GM12875 (cell line): ENCODE measurements at regions not wholly inside any gene's neighbourhood (a gene's known extent, or its start where the extent isn't known, plus 50 kb on each side); places are given as distances from the start of the nearest gene placed in this dataset.

Experiments
- H3K4me3 ChIP-seq: one replicate; pipeline ENCODE4 v1.5.1; 2011; ENCODE audit warnings: low read depth, low read length, control low read depth
- TF ChIP-seq, protein P1 (sequence below): IDR thresholded peaks from 2 replicates; pipeline ENCODE4 v1.5.1; 2011; ENCODE audit warnings: low read depth, mild to moderate bottlenecking, control low read depth, inconsistent platforms, low read length, moderate library complexity, borderline replicate concordance; ENCODE audit not compliant: insufficient read depth

DNA sequence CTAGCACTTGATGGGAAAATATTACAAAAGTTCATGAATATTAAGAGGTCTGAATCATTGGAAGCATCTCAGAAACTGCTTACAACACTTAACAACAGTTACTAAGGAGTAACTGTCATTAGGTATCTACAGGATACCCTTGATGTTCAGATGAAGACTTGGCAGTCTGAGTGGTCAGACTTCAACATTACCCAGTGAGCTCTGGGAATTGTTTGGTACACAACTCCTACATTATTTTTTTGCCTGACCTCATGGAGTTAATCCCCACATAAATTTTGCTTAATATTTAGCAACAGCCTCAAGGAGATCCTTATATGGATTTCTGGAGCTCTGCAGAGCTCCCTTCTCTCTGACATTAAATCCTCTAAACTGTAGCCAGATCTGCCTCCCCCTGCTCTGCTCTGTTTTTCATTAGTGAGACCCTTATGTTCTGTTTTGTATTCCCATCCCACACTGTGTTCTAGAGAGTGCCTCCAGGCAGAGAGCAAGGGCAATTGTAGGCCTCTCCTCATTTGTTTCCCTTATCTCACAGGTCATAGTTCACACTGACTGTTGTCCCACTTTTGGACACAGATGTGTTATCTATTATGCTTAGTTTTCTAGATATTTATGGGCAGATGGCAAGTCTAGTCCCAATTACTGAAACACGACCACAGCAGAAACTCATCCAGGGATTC lies 368.8 kb downstream of the GASK1B start:
- TF ChIP-seq, protein P1, sequence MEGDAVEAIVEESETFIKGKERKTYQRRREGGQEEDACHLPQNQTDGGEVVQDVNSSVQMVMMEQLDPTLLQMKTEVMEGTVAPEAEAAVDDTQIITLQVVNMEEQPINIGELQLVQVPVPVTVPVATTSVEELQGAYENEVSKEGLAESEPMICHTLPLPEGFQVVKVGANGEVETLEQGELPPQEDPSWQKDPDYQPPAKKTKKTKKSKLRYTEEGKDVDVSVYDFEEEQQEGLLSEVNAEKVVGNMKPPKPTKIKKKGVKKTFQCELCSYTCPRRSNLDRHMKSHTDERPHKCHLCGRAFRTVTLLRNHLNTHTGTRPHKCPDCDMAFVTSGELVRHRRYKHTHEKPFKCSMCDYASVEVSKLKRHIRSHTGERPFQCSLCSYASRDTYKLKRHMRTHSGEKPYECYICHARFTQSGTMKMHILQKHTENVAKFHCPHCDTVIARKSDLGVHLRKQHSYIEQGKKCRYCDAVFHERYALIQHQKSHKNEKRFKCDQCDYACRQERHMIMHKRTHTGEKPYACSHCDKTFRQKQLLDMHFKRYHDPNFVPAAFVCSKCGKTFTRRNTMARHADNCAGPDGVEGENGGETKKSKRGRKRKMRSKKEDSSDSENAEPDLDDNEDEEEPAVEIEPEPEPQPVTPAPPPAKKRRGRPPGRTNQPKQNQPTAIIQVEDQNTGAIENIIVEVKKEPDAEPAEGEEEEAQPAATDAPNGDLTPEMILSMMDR: no peak
- H3K4me3 ChIP-seq: no peak overlapping the region

- no peak overlapping the region for H3K4me3 ChIP-seq
- TF ChIP-seq, protein P1: no peak
Measured at GRCh38 chr4:157803421-157803820, 369.4 kb downstream of the GASK1B start.

DNA sequence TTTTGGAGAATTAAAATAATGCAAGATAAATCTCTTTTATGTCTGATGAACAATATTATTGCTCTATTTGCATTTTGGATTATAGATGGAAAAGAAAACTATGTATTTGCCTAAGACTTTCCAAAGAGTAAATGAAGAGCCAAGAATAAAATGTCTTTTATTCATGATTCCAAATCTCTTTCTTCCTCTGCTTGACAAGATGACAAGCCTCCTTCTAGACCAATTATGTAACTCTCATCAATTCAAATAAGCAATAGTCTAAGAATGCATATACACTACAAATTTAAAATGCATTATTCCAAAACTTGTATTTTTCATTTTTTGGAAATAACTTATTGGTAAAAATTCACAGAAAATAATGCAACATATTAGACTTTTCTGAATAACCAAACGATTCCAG lies 377.3 kb downstream of the GASK1B start:
- no peak overlapping the region for H3K4me3 ChIP-seq
- TF ChIP-seq, protein P1: no peak

GRCh38 chr4:157792716-157793115 lies 380.1 kb downstream of the GASK1B start:
- TF ChIP-seq, protein P1: no peak

GRCh38 chr4:157791236-157791635 lies 381.6 kb downstream of the GASK1B start:
- H3K4me3 ChIP-seq: no peak overlapping the region
- TF ChIP-seq, protein P1: no peak

More at GRCh38 chr4:157792716-157793115, 380.1 kb downstream of the GASK1B start:
- no peak overlapping the region for H3K4me3 ChIP-seq

DNA sequence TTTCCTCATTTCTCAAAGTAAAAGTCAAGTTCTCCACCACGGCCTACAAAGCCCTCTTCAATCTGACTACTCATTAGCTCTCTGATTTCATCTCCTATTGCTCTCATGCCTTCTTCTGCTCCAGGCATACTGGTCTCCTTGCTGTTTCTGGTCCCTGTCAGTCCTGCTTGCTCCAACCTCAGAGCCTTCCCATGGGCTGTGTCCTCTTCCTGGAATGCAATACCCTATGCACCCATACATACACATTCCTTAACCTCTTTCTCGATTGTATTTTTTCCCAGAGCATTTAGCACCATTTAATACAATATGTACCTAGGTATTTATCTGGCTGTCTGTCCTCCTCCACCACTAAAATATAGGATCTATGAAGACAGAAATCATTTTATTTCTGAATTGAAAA lies 385.2 kb downstream of the GASK1B start:
- TF ChIP-seq, protein P1: no peak
- no peak overlapping the region for H3K4me3 ChIP-seq

DNA sequence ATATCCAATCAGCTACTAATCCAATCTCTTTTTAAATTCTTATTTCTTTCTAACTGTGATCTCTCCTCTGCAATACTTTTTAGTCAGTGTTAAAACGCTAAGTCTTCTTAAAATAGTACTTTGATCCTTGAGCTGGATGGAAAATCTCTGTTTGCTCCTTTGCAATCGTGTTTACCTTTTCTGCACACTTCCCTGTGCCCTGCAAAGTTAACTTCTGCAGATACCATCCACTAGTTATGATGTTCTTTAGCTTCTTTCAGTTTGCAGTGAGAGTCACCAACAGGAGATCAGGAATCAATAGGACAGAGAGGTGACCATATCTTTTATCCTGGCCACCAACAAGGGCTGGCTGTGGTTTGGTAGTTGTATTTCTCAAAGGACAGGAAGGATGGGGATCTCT lies 391.5 kb downstream of the GASK1B start:
- no peak overlapping the region for H3K4me3 ChIP-seq
- TF ChIP-seq, protein P1: no peak
